ENCODE measurements at regions not wholly inside any gene's neighbourhood (a gene's known extent, or its start where the extent isn't known, plus 50 kb on each side); places are given as distances from the start of the nearest gene placed in this dataset.

DNA sequence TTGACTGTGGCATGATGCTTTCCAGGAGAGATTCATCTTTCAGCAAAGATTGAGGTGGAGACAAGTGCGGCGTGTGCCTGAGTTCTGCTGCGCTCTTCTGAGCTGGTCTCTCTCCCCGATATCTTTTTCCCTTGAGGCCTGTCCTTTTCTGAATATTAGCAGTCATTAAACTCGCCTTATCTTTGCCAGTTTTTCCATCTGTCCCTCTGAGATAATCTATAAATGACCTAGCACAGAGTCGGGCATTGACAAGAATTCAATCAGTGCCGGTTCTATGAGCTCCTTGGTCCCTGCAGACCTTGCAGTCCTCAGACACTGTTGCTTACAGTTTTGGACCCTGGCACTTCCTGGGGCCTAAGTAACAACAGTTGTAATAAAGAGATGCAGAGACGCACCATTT, 89.7 kb upstream of the IKZF1 start:
- TF ChIP-seq, protein P1, sequence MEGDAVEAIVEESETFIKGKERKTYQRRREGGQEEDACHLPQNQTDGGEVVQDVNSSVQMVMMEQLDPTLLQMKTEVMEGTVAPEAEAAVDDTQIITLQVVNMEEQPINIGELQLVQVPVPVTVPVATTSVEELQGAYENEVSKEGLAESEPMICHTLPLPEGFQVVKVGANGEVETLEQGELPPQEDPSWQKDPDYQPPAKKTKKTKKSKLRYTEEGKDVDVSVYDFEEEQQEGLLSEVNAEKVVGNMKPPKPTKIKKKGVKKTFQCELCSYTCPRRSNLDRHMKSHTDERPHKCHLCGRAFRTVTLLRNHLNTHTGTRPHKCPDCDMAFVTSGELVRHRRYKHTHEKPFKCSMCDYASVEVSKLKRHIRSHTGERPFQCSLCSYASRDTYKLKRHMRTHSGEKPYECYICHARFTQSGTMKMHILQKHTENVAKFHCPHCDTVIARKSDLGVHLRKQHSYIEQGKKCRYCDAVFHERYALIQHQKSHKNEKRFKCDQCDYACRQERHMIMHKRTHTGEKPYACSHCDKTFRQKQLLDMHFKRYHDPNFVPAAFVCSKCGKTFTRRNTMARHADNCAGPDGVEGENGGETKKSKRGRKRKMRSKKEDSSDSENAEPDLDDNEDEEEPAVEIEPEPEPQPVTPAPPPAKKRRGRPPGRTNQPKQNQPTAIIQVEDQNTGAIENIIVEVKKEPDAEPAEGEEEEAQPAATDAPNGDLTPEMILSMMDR (IDR thresholded peaks at IDR 0.05; ENCODE audit: low read depth, low read length, missing control alignments), result no peak
- no peak for DNase-seq (ENCODE audit: low read depth)
- H3K4me3 ChIP-seq (ENCODE audit: low read depth, low read length), result no peak overlapping the region

DNA sequence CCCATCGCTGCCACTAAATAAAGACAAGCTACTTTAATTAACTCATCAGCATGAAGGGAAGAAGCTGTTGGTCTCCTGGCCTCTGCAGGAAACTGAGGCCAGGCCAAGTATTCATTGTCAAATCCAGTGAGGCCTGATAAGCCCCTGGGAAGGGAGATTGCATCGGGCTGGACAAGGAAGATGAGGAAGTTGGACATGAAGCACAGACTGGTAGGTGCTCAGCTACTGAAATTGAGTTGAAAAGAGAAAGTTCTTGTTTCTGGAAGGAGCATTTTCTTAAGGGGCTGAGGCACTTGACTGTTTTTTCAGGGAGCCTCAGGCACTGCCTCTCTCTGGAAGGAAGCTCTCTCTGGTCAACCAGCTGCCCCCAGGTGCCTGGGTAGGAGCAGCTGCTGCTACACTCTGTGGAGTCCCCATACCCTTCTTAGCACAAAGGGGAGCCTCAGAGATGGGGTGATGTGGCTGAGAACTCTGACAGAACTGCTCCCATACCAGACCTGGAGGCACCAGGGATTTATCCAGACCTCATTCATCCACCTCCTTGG, 90.3 kb upstream of the IKZF1 start:
- TF ChIP-seq, protein P1 (IDR thresholded peaks at IDR 0.05; ENCODE audit: low read depth, low read length, missing control alignments), result no peak
- no peak overlapping the region for H3K4me3 ChIP-seq (ENCODE audit: low read depth, low read length)
- no peak for DNase-seq (ENCODE audit: low read depth)

DNA sequence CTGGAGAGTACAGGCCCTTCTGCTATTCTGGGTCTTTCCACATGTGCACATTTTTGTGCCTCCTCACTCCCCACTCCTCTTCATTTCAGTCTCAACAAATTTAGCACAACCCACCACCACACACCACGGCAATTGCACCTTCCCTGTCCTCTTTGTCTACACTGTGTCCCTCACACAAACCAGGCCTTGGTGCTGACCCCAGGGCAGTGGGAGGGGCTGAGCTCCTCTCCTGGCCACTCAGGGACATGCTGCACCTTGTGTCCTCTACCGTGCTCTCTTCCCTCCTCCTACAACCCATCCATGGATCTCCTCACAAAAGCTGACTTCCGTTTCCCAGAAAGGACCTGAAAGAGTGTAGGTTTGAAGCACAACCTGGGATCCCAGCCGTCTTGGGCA, 90.9 kb upstream of the IKZF1 start:
- TF ChIP-seq, protein P1 (IDR thresholded peaks at IDR 0.05; ENCODE audit: low read depth, low read length, missing control alignments), result no peak
- no peak for DNase-seq (ENCODE audit: low read depth)
- H3K4me3 ChIP-seq (ENCODE audit: low read depth, low read length), result no peak overlapping the region

DNA sequence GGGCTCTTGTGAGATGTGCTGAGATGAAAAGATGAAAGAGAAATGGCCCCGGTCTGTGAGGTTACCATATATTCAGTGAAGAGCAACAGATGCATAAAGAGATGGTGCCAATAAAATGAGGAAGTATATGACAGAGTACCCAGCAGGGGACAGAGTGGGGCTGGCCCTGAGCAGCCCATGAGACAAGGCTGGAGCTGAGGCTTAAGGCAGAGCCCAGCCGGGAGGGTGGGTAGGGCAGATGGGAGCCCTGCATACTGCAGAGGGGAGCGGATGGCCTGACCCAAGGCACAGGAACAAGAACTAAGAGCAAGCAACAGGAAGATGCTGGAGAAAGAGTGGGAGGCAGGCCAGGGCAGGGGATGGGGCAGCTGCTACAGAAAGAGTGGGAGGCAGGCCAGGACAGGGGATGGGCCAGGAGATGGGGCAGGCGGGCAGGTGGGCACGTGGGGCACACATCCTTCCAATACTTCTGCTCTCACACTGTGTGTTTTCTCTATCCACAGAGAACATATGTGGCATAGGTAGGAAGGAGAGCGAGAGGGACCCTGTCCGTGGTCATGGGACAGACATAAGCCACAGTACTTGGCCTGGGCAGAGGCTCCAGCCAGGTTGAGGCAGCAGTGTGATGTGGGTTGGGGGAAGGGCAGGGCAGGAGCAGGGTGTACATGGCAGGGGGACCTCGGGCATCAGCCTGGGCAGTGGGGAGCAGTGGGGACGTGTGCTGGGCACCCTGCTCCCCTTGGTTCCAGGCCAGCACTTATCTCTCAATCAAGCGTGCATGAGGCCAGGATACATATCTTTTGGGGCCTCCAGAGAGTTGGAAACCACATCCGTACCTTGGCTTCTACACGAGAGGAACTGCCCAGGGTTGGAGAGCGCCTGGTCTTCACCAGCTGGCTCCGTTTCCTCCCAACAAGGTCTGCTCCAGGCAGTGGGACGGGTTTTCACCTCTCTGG, 91.6 kb upstream of the IKZF1 start:
- no peak for DNase-seq (ENCODE audit: low read depth)
- no peak overlapping the region for H3K4me3 ChIP-seq (ENCODE audit: low read depth, low read length)
- TF ChIP-seq, protein P1 (IDR thresholded peaks at IDR 0.05; ENCODE audit: low read depth, low read length, missing control alignments), result peak; percentile 23

DNA sequence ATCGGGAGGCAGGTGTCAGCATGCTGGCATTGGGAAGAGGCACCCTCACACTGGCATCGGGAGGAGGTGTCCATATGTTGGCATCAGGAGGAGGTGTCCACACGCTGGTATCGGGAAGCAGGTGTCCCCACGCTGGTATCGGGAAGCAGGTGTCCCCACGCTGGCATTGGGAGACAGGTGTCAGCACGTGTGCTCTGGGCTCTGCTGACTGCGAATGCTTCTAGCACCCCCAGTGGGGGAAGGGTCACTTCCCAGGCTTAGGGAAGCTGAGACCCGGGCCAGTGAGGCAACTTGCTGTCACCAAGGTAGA, 92.5 kb upstream of the IKZF1 start:
- H3K4me3 ChIP-seq (ENCODE audit: low read depth, low read length), result no peak overlapping the region
- TF ChIP-seq, protein P1 (IDR thresholded peaks at IDR 0.05; ENCODE audit: low read depth, low read length, missing control alignments), result no peak
- no peak for DNase-seq (ENCODE audit: low read depth)

DNA sequence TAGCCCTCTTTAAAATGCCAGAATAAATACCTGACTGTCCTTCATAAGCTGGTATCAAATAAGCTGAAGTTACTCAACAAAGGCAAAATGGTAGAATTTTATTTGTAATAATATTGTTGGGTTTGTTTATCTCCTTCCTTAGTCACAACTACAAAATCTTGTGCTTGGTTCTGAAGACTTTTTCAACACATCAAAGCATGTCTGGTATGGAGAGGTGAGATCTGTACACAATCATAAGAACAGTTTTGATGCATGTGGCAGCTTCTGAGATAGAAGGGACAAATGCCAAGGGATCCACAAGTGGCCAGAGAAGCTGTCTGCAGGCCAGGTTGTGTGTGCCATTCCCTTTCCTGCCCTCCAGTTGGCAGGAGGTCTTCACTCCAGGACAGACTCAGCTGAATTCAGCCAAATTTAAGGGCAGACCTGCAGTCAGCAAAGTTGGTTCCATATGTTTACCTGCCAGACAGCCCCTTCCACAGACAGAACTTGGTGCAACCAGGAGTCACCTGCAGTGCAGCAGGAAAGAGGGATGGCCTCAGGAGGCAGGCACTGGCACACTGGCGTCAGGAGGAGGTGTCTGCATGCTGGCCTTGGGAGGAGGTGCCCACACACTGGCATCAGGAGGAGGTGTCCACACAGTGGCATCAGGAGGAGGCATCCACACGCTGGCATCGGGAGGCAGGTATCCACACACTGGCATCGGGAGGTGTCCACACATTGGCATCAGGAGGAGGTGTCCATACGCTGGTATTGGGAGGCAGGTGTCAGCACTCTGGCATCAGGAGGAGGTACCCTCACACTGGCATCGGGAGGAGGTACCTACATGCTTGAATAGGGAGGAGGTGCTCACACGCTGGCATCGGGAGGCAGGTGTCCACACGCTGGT, 93.1 kb upstream of the IKZF1 start:
- DNase-seq (ENCODE audit: low read depth), result no peak
- TF ChIP-seq, protein P1 (IDR thresholded peaks at IDR 0.05; ENCODE audit: low read depth, low read length, missing control alignments), result no peak
- H3K4me3 ChIP-seq (ENCODE audit: low read depth, low read length), result no peak overlapping the region
